Prostate gland (tissue), 2 donors: ENCODE measurements at regions not wholly inside any gene's neighbourhood (a gene's known extent, or its start where the extent isn't known, plus 50 kb on each side); places are given as distances from the start of the nearest gene placed in this dataset.

Experiments
- POLR2A ChIP-seq: fragments of 450-650 bp; IDR thresholded peaks from one replicate; pipeline ENCODE4 v1.6.1; 2016; ENCODE audit warnings: antibody characterized with exemption, mild to moderate bottlenecking
- TF ChIP-seq, protein P1 (sequence below), 4 experiments: fragments of 200-600 bp in 2 of 4; fragments of 450-650 bp in 2 of 4; sonication (generic) in 2 of 4; IDR thresholded peaks; 1 replicate in 3 of 4; 2 replicates in 1 of 4; pipeline ENCODE4 v1.5.1; 2016 to 2019; ENCODE audit warnings: antibody characterized with exemption in 4 of 4, mild to moderate bottlenecking in 2 of 4, moderate library complexity in 2 of 4

DNA sequence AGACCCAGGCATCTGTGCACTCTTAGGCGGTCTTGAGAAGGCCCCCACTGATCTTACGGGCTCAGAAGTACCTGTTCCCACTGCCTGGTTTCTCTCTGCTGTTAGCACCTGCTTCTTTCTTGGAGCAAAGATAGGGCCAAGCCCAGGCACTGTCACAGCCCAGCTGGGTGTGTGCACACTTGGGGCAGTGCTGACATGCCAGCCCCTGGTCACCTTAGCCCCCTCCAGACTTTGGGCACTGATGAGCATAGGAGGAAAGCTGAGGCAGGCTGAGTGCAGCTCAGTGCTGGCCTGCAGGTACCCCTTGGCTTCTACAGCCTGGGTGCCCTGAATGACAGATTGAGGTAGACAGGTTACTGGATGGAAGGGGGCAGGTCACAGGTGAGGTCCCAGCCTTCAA lies 105.7 kb upstream of the AHI1 start:
- TF ChIP-seq, protein P1, sequence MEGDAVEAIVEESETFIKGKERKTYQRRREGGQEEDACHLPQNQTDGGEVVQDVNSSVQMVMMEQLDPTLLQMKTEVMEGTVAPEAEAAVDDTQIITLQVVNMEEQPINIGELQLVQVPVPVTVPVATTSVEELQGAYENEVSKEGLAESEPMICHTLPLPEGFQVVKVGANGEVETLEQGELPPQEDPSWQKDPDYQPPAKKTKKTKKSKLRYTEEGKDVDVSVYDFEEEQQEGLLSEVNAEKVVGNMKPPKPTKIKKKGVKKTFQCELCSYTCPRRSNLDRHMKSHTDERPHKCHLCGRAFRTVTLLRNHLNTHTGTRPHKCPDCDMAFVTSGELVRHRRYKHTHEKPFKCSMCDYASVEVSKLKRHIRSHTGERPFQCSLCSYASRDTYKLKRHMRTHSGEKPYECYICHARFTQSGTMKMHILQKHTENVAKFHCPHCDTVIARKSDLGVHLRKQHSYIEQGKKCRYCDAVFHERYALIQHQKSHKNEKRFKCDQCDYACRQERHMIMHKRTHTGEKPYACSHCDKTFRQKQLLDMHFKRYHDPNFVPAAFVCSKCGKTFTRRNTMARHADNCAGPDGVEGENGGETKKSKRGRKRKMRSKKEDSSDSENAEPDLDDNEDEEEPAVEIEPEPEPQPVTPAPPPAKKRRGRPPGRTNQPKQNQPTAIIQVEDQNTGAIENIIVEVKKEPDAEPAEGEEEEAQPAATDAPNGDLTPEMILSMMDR (IDR thresholded peaks at IDR 0.05), result no peak
- TF ChIP-seq POLR2A, result no peak
